GM18511 (cell line): ENCODE measurements at regions not wholly inside any gene's neighbourhood (a gene's known extent, or its start where the extent isn't known, plus 50 kb on each side); places are given as distances from the start of the nearest gene placed in this dataset.
A peak's percentile ranks its signal among the peaks of the same experiment; 100 is the strongest.

Source experiments
- ATAC-seq: cut with Tn5 transposase; IDR thresholded peaks from one replicate; pipeline ENCODE4 v1.9.1; 2021; ENCODE audit warnings: mild to moderate bottlenecking, moderate library complexity; ENCODE audit not compliant: unreplicated experiment

DNA sequence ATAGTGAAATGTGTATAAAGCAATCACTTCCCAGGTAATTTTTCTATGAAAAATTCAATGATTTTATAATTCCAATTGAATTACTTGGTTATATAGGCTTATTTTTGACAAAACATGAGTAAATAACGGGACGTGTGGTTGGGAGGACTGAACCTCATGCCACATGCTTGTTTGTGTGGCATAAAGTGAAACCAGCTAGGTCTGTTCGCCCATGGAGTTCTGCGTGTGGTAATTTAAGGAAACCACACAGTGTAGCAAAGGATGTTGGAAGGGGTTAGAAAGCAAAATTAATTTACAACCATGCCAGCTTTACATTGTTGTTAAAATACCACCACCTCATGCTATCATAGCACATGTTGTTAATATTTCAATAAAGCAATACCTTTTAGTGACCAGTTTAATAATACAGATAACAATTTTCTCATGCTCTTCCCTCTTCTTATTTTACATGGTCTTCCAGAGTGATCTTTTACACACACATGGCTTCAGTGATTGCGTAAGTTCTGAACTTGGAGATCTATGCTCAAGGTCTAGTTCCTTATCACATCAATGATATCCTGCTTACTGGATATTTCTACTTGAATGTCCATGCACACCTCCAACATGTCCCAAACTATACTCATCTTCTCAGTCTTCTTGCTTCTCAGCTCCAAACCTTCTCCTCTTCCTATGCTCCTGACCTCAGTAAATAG lies 156.4 kb upstream of the ITGA4 start:
- ATAC-seq, result no peak

DNA sequence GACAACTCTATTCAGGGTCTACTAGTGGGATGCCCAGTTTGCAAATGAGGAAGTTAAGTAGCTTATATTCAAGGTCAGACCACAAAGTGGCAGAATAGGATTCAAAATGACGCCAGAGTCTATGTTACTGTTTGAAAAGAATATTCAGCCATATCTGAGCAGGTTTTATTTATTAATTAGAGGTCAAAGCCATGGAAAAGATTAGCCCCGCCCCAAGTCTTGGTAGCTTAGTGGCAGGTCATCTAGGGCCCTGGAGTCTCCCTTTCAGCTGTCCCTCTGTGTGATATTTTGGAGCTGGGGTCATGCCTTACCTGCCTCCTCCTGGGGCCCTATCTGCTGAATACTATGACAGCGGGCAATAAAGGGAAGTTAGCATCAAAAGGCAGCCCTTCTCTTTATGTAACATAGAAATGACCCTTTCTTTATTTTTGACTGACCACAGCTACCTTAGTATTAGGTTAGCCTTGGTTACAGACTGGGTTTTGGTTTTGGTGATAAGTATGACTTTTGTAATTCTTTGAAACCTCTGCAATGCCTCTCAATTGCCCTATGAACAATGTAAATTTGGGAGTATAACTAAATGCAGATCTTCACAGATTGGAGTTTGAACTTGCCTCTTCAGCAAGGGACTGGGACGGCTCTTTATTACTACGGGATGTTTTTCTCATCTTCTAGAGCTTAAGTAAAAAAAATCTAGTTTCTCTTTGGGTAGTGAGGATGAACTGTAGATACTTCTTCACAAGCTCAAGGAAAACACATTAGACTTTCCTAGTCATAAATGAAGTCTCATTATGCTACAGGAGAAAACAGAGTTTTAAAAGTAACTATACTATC lies 153.0 kb upstream of the ITGA4 start:
- peak; percentile 45 for ATAC-seq

DNA sequence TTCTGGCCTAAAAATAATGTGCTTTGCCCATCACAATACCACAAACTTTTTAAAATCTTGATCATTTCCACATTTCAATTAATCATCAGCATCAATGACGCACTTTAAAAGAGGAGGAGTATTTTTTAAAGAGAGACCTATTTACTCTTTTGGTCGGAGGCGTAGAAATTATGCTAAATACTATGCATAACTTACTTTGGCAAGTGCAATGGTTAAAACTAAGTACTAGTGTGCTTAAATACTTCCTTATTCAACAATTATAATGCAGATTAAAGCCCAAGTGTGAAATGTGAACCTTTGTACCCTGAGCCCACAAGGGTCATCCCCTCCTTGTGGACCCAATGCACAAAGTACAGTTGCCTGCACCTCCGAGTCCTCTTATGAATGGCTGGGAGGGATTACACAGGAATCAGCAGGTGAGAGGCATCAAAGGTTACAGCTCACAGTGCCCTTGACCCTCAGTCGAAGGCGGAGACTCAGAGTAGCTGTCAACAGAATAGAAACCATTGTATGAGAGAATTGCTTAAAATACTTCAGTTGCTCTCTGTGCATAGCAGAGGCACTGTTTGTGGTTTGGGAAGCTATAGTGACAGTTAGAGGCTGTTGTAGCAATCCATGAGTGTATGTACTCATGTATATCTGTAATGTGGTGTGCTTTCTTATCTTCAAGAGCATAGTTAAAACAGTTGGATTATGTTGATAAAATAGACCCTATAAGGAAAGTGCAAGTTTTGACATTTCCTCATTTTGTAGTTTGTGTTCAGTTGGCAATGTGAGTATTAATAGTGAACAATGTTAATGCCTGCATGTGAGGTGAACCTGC lies 151.7 kb upstream of the ITGA4 start:
- ATAC-seq, result peak; percentile 84

DNA sequence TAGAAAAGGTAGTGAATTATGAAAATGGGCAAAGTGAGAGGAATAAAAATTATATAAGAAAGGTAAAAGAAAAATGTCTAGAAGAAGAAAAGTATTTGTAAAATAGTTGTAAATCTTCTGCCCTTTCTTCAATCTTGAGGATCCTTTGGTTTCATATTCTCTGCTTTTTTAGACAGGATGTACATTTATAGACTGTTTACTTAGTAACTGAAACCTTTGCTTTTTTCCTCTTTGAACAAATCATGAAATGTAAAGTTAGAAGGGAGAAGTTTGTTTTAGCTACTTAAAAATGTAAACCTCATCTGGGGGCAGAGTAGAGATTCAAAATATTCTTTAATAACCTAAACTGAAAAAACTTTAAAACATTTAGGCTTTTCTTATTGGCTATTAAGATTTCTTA lies 150.4 kb upstream of the ITGA4 start:
- ATAC-seq, result peak; percentile 18

DNA sequence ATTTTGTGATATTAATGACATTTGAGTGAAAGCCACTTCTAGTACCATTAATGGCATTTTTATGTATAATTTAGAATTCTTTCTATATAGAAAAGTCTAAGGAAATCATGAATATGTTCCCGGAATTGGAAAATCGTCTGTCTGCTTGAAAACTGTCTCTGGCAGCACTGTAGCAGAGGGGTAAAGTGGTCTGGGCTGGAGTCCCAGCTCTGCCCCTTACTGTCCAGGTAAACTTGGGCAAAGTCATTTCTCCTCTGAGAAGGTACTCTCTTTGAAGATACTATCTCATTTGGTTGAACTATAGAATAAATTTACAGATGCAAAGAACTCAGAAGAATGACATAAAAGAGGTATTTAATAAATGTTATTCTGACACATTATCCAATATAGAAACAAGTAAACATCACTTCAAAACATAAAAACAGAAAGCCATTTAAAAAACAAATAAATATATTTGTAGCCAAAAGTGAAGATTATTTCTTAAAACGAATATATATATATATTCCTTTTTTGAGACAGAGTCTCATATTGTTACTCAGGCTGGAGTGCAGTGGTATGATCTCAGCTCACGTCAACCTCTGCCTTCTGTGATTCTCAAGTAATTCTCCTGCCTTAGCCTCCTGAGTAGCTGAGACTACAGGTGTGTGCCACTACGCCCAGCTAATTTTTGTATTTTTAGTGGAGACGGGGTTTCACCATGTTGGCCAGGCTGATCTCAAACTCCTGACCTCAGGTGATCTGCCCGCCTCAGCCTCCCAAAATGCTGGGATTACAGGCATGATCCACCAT lies 149.8 kb upstream of the ITGA4 start:
- no peak for ATAC-seq

DNA sequence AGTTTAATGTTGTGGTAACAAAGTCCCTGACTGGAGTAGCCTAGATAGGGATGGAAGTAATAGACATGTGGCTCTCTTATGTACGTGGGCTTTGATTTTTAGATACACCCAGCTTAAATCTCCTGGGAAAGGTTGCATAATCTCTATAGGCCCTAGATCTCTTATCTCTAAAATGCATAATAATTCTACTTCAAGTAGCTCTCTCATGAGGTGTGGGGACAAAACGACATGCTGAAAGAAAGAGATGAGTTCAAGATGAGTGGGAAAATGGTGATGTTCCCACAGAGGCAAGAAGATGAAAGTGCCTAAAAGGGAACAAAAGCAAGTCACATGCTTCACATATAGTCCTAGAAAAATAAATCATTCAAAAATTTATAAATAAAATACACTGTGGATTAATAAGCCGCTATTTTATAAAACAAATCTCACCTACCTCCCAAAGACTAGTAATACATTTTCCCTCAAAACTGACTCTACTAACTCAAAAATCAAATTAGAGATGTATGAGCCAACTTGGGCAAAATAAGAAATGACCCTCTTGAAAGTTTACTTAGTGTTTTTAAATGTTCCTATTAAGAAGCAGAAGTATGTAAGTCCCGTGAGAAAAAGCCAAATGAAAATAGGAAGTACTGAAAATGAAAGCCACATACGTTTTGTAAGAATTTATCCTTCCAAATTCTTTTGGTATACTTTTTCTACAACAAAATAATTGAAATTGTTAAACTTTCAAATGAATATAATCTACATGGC lies 148.2 kb upstream of the ITGA4 start:
- no peak for ATAC-seq

DNA sequence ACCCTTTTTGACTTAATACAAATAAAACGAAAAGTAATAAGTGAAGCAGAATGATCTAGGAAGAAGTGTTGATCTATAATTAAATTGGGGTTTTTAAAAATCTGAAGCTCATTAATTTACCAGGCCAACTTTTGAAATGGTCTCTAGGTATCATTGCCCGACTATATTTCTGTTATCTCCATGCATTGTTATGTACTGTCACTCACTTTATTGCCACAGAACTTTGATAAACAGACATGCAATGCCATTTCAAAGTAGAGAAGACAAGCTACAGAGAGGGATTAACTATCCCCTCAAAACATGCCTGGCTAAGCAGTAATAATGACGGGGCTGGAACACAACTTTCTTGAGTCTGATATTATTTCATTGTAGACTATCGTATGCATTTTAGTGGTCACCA lies 147.6 kb upstream of the ITGA4 start:
- no peak for ATAC-seq

DNA sequence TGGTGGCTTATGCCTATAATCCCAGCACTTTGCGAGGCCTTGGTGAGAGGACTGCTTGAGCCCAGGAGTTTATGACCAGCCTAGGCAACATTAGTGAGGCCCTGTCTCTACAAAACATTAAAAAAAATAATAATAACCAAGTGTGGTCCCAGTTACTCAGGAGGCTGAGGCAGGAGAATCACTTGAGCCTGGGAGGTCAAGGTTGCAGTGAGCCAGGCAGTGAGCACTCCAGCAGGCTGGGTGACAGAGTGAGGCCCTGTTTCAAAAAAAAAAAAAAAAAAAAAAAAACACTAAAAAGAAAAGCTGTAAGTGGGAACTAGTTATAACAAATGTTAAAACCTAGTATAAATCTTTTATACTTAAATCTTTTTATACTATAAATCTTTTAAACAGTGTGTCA lies 146.2 kb upstream of the ITGA4 start:
- no peak for ATAC-seq

DNA sequence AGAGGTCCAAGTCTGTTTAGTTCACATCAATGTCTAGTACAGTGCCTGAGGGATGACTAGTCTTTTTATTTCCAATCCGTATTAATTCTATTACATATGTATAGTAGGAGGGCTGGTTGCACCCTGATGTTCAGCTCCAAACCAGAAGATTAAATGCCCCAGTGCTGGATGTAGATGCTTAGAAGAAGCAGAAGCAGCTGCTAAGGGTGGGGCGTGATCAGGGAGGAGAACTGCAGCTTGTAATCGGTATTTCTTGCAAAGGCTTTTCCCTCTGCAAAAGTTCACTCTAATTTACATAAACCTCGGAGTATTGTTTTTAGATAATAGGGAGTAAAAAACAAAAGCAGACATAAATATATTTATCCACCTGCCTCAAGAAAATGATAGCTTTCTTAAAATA lies 145.3 kb upstream of the ITGA4 start:
- ATAC-seq, result peak; percentile 21

DNA sequence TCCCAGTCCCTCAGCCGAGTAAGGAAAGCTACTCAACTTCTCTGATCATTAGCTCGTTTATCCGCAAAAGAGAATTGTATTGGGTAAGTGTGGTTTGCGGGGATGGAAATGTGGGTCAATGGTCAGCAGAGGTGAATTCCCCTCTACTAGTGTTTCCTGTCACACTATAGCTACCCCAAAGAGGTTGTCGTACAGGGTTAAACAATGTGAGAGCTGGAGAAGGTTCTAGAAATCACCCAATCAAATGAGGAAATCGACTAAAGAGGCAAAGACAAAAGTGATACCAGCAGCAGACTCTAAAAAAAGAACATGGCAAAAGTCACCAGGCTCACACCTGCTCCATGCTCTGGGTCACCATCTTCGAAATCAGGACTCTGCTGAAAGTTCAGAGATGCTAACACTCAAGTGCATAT lies 144.7 kb upstream of the ITGA4 start:
- ATAC-seq, result peak; percentile 90

DNA sequence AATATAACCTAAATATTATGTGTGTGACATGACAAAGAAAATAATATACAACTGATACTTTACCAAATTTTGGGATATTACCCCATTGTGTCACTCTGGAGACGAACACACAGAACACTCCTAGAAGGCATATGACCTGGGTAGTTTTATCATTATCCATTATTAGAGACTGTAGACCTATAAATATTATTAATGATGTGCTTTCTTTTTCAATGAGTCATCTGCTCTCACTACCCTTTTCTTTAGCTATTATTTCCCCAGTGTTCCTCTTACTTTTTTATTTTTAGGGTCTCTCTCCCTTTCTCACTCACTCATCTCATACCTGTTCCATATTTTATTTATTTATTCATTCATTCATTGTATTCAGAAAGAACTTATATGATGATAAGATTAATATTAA lies 143.3 kb upstream of the ITGA4 start:
- ATAC-seq, result no peak

DNA sequence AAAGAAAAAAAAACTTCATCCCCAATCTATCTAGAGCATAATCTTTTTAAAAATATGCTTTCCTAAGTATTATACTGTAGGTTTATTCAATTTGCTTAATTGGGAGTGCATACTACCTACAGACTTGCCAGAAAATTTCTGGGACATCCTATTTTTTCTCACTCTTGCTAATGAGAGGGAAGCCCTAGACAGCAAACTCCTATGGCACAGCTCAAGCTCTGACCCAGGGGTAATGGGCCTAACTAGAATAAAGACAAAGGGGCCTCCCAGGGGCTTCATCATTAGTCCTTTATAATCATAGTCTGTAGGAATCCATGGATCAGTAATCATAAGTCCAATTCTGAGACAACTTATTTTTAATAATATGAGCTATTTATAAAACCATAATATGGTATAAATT lies 142.6 kb upstream of the ITGA4 start:
- no peak for ATAC-seq

DNA sequence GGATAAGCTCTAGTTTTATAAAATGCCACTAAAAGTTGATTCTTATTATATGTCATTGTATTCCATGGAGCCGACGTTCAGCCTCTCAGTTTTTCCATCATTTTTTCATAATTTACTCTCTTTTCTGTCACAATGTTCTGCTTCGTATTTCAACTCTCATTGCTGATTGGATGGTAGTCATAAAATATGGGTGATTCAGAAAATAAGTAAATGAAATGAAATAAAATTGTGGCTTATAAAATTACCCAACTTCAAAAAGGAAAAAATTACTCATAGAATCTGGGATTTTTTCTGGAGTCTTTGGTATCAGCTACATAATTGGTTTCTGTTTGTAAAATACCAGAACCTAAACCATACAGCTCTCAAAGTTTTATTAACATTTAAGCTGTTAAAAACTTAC lies 139.7 kb upstream of the ITGA4 start:
- no peak for ATAC-seq

DNA sequence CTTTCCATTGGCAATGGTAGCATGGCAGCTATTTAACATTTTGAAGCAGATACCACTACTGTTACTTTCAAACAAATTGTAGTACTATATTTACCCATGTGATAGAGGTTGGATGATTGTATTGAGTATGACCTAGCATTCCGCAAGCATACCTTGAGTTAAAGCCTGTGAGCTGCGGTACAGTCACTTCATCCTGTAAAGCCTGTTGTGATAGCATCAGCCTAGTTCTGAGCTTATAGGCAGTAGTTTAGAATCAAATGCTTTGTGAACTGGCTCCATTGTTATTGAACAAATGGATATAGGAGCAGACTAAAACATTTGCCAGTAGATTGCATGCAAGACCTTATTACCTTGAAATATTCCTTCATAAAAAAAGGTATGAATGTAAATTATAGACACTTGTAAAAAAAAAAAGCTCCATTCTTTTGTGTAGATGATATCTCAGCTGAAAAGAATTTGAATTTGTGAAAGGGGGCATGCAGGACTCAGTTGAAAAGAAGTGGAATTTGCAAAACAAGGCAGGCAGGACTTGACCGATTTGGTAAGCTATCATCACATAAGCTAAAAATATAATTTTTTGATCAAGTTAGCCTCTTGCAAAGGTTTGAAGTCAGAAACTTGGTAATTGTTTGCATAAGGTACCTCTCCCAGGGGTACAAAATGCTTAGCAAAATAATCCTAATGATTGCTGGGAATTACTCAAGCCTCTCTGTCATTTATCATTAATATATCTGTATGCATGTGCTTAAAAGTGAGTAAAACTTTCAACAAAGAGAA lies 138.5 kb upstream of the ITGA4 start:
- no peak for ATAC-seq

DNA sequence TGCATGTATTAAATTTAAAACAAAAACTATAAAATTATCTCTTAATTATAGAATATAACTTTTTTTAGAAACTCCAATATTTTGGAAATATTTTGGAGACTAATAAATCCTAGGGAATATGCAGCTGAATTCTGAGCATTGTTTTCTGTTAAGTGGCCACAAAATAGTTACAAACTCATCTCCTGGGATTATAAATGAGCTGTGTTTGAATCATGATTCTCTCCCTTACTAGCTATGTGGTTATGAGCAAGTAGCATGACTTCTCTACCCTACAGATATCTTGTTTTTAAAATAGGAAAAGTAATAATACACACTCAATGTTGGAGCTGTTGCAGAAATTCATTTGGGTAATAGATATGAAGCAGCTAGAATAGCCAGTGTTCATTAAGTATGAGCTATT lies 137.9 kb upstream of the ITGA4 start:
- no peak for ATAC-seq

DNA sequence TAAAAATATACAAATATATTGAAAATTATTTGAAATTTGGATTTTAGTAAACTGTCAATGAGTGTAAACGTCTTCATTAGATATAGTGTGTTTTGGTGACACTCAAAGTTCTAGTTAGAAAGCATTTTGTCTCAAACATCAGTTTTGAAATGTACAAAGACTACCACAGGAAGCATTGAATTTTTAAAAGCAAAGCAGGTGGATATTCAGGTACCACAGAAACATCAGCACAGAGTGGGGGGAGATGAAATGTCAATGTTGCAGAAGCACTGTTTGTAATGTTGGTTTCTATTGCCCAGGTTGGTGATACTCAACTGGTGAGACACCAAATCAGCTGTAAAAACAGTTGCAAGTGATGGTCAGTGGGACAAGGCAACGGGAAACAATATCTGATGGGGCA lies 136.5 kb upstream of the ITGA4 start:
- no peak for ATAC-seq

DNA sequence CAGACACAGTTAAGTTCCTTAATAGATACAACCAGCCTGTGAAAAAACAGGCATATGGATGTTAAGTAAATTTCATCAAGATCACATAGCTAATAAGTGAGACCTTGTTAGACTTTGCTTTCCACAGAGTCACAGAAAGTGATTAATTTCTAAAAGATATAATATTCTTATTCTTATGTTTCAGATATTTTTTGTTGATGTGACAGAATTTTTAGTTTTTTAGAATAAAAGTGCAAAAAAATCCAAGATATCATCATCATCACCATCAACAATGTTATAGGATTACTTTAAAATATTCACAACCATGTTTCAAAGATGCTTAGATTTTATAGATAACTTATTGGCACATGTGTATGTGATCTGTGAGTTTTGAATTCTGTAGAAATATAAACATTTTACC lies 132.3 kb upstream of the ITGA4 start:
- no peak for ATAC-seq

DNA sequence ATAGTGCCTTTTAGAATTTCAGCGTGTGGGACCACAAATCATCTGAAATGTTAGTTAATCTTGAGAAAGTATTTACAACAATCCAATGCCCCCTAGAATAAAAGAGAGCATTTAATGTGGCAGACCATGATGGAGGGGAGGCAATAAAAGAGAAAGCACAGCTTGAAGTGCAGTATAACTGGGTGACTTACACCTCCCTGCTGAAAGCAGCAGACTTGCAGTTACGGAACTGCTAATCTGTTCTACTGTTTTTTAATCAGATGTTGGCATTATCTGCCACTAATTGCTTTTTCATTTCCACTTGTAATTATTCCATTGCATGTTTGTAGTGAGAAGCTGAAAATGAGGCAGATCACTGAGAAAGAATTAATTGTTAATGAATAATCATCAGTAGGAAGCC lies 130.5 kb upstream of the ITGA4 start:
- no peak for ATAC-seq

DNA sequence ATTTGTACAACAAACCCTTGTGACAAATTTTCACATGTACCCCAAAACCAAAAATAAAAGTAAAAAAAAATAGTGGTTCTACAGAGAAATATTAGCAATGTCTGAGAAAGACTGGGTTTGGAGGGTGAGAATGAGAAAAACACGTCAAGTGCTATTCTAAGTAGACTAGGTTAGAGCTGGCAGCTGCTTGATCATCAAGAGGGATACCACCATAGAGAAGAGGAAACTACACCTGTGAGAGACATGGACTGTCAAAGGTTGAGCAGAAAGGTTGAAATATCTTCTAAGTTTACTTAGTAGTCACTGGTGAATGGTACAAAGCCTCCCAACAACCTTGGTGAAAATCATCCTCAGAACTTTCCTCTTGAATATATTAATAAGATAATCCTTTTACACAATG lies 126.9 kb upstream of the ITGA4 start:
- ATAC-seq, result no peak
